CMK (cell line): ENCODE measurements at regions not wholly inside any gene's neighbourhood (a gene's known extent, or its start where the extent isn't known, plus 50 kb on each side); places are given as distances from the start of the nearest gene placed in this dataset.
"Not testable (repeated sequence)": the region's sequence is repeated elsewhere in the genome, so short reads cannot be mapped to it uniquely, and the experiment has no call there.

Experiments
- DNase-seq: peaks from one replicate; pipeline ENCODE4 v3.0.0-alpha.2; 2010; ENCODE audit warnings: low read depth

GRCh38 chr2:185645529-185645928 is 93.1 kb upstream of the FSIP2 start:
- no peak for DNase-seq

- DNase-seq, result no peak
Measured at GRCh38 chr2:185658750-185659149, 79.9 kb upstream of the FSIP2 start.

GRCh38 chr2:185663811-185664210 is 74.8 kb upstream of the FSIP2 start:
- DNase-seq, result no peak

- DNase-seq, result no peak
Measured at GRCh38 chr2:185664384-185664783, 74.2 kb upstream of the FSIP2 start.

GRCh38 chr2:185665251-185665814 is 73.3 kb upstream of the FSIP2 start:
- no peak for DNase-seq

- DNase-seq, result no peak
Measured at GRCh38 chr2:185667452-185667851, 71.2 kb upstream of the FSIP2 start.

- DNase-seq, result peak; percentile 4
Measured at GRCh38 chr2:185668710-185669109, 69.9 kb upstream of the FSIP2 start.

- DNase-seq, result no peak
Measured at GRCh38 chr2:185674232-185674631, 64.4 kb upstream of the FSIP2 start.

- DNase-seq, result no peak
Measured at GRCh38 chr2:185676316-185676715, 62.3 kb upstream of the FSIP2 start.

GRCh38 chr2:185687001-185687400 is 51.6 kb upstream of the FSIP2 start:
- not testable (repeated sequence) for DNase-seq

GRCh38 chr2:185687967-185688366 is 50.6 kb upstream of the FSIP2 start:
- DNase-seq, result no peak
